Heart left ventricle (tissue), 16 donors: ENCODE measurements at regions not wholly inside any gene's neighbourhood (a gene's known extent, or its start where the extent isn't known, plus 50 kb on each side); places are given as distances from the start of the nearest gene placed in this dataset.

Experiments
- ATAC-seq, 4 donors: fragments of 200-7000 bp; cut with Tn5 transposase; one replicate each; pipeline ENCODE4 v1.9.1; 2020 to 2022; ENCODE audit warnings: moderate library complexity in 4 of 4, mild to moderate bottlenecking in 3 of 4, moderate number of reproducible peaks in 1 of 4
- DNase-seq, 5 donors: peaks; one replicate each; pipeline ENCODE4 v3.0.0-alpha.2; 2020
- H3K27ac ChIP-seq, 12 donors: fragments of 200-600 bp; sonication (generic) in 4 of 12; one replicate each; pipeline versions ENCODE4 v1.5.0 to v1.8.0; 2016 to 2022; ENCODE audit warnings: mild to moderate bottlenecking in 2 of 12
- H3K27me3 ChIP-seq, 9 donors: fragments of 200-600 bp; sonication (generic) in 2 of 9; one replicate each; pipeline versions ENCODE4 v1.5.1 to v1.8.0; 2016 to 2022; ENCODE audit warnings: mild to moderate bottlenecking in 3 of 9
- H3K36me3 ChIP-seq, 9 donors: fragments of 200-600 bp; sonication (generic) in 2 of 9; one replicate each; pipeline versions ENCODE4 v1.5.0 to v1.8.0; 2018 to 2022; ENCODE audit warnings: mild to moderate bottlenecking in 2 of 9
- H3K4me1 ChIP-seq, 12 donors: fragments of 200-600 bp; sonication (generic) in 4 of 12; one replicate each; pipeline versions ENCODE4 v1.5.0 to v1.8.0; 2016 to 2022; ENCODE audit warnings: mild to moderate bottlenecking in 3 of 12
- H3K4me3 ChIP-seq, 12 donors: fragments of 200-600 bp; sonication (generic) in 4 of 12; one replicate each; pipeline versions ENCODE4 v1.5.0 to v1.8.0; 2017 to 2022; ENCODE audit warnings: mild to moderate bottlenecking in 9 of 12, moderate library complexity in 4 of 12
- H3K9me3 ChIP-seq, 12 donors: fragments of 200-600 bp; sonication (generic) in 4 of 12; one replicate each; pipeline versions ENCODE4 v1.5.0 to v1.8.0; 2016 to 2022; ENCODE audit warnings: mild to moderate bottlenecking in 1 of 12
- CTCF ChIP-seq, 12 donors: fragments of 200-600 bp; sonication (generic) in 4 of 12; IDR thresholded peaks; one replicate each; pipeline versions ENCODE4 v1.5.0 to v1.8.0; 2018 to 2022; ENCODE audit warnings: antibody characterized with exemption in 12 of 12, mild to moderate bottlenecking in 5 of 12
- POLR2A ChIP-seq, 2 donors: fragments of 450-650 bp; IDR thresholded peaks; one replicate each; pipeline ENCODE4 v1.6.1; 2017; ENCODE audit warnings: antibody characterized with exemption in 2 of 2, mild to moderate bottlenecking in 2 of 2, moderate library complexity in 2 of 2
- WGBS, 4 donors: extraction: QIAGEN DNeasy Blood & Tissue Kit in 2 of 4; methylation state at CpG; one replicate each; pipeline versions ENCODE4 v1.1.5 to v1.1.7; 2013 to 2018; 5-methylcytosine and 5-hydroxymethylcytosine counted together
- intact Hi-C, 10 donors: fragments of 100-400 bp; cut with DNase I; formaldehyde crosslinking; loops; one replicate each; pipeline versions ENCODE4 v1.11.1 to v1.14.2; 2022
- donor health status: ischemic (EF 13 %, LVEDD 7.1; RV severe dilation, severe dysfunction).
- donor health status: healthy with polysubstance abuse.
- donor health status: DM: no; HTN: yes; CAD: no.
- donor health status: DM: no; HTN: no; CAD: no.
- donor health status: ischemic (EF 25% LVEDD 6.9; RV normal size, moderate dysfunction).
- donor health status: ischemic (EF 25% LVEDD 5.7; RV mildly dilated, moderate dysfunction).
- donor health status: healthy.
- donor health status: DM: yes; HTN: yes; CAD: no.
- donor health status: ischemic (EF 35%, LVEDD 5.7; RV mildly dilated, moderate dysfunction).
- donor health status: nonischemic (EF 11% LVEDD 7.7; RV severe dilation, severe dysfunction).
- donor health status: DM: yes; HTN: yes; CAD: no.
- donor health status: PGD.
- donor health status: ischemic (EF 29% LVEDD 5.4; RV normal size, mild dysfunction).
- donor health status: nonischemic (EF 23%, LVEDD 6.1; RV moderate dilation, normal function).

- no peak for TF ChIP-seq CTCF (IDR thresholded peaks at IDR 0.05)
- TF ChIP-seq POLR2A (IDR thresholded peaks at IDR 0.05): no peak
- intact Hi-C loops: no loop called here
- Histone ChIP-seq H3K9me3 (peaks cover 0 to 3% (median 0%) of the 10 kb centered on the region in 12 donors), H3K4me1 (no peaks in the 10 kb centered on the region), H3K27ac (no peak overlapping the region), H3K36me3 (no peaks in the 10 kb centered on the region), H3K4me3 (no peak overlapping the region), H3K27me3 (no peaks in the 10 kb centered on the region)
- DNase-seq: no peak
- 60 to 68% (median 66%) methylated on average over 2 of the region's 2 CpGs for WGBS, 4 donors
- ATAC-seq: no peak
Measured at GRCh38 chr1:106814418-106814817, 242.1 kb upstream of the PRMT6 start.

GRCh38 chr1:106817575-106817974, 238.9 kb upstream of the PRMT6 start:
- H3K36me3 ChIP-seq: no peaks in the 10 kb centered on the region
- no peak overlapping the region for H3K4me3 ChIP-seq
- H3K27me3 ChIP-seq: no peaks in the 10 kb centered on the region
- WGBS, 4 donors: 18 to 38% (median 31%) methylated on average over 1 of the region's 1 CpG
- H3K27ac ChIP-seq: no peak overlapping the region
- no peaks in the 10 kb centered on the region for H3K4me1 ChIP-seq
- TF ChIP-seq CTCF (IDR thresholded peaks at IDR 0.05) (no peak), POLR2A (IDR thresholded peaks at IDR 0.05) (no peak)
- DNase-seq (no peak), ATAC-seq (no peak)
- peaks cover 0 to 5% (median 0%) of the 10 kb centered on the region in 12 donors for H3K9me3 ChIP-seq
- intact Hi-C loops: no loop called here

GRCh38 chr1:106831511-106831910, 225.0 kb upstream of the PRMT6 start:
- no peak for TF ChIP-seq CTCF (IDR thresholded peaks at IDR 0.05)
- DNase-seq (no peak), ATAC-seq (no peak)
- H3K4me3 ChIP-seq: no peak overlapping the region
- H3K9me3 ChIP-seq: peaks cover 0 to 26% (median 3%) of the 10 kb centered on the region in 12 donors
- intact Hi-C loops: no loop called here
- H3K36me3 ChIP-seq: no peaks in the 10 kb centered on the region
- H3K27ac ChIP-seq: no peak overlapping the region
- H3K4me1 ChIP-seq: no peaks in the 10 kb centered on the region
- no peaks in the 10 kb centered on the region for H3K27me3 ChIP-seq

GRCh38 chr1:106836708-106837107, 219.8 kb upstream of the PRMT6 start:
- TF ChIP-seq CTCF (IDR thresholded peaks at IDR 0.05) (no peak), POLR2A (IDR thresholded peaks at IDR 0.05) (no peak)
- no peaks in the 10 kb centered on the region for H3K27me3 ChIP-seq
- 62 to 75% (median 63%) methylated on average over 2 of the region's 2 CpGs for WGBS, 4 donors
- ATAC-seq (no peak), DNase-seq (no peak)
- no peak overlapping the region for H3K4me3 ChIP-seq
- H3K4me1 ChIP-seq: no peaks in the 10 kb centered on the region
- H3K36me3 ChIP-seq: no peaks in the 10 kb centered on the region
- intact Hi-C loops: no loop called here
- no peak overlapping the region for H3K27ac ChIP-seq
- no peaks in the 10 kb centered on the region for H3K9me3 ChIP-seq
